Muscle of arm (tissue), 1 donor: ENCODE measurements at regions not wholly inside any gene's neighbourhood (a gene's known extent, or its start where the extent isn't known, plus 50 kb on each side); places are given as distances from the start of the nearest gene placed in this dataset.

ENCODE experiments used
- DNase-seq: peaks from one replicate; pipeline ENCODE4 v3.0.0-alpha.2; 2013

- no peak for DNase-seq
Measured at GRCh38 chr13:27673911-27674310, 52.2 kb downstream of the POLR1D start.

GRCh38 chr13:27678306-27679040, 56.8 kb downstream of the POLR1D start:
- no peak for DNase-seq

- no peak for DNase-seq
Measured at GRCh38 chr13:27679396-27679795, 57.7 kb downstream of the POLR1D start.

GRCh38 chr13:27679896-27680295, 58.2 kb downstream of the POLR1D start:
- DNase-seq: no peak

GRCh38 chr13:27680465-27680864, 58.8 kb downstream of the POLR1D start:
- DNase-seq: no peak

GRCh38 chr13:27691207-27691606, 69.5 kb downstream of the POLR1D start:
- no peak for DNase-seq

- no peak for DNase-seq
Measured at GRCh38 chr13:27696731-27697130, 75.0 kb downstream of the POLR1D start.

GRCh38 chr13:27699952-27700351, 78.3 kb downstream of the POLR1D start:
- no peak for DNase-seq

GRCh38 chr13:27704681-27705080, 83.0 kb downstream of the POLR1D start:
- no peak for DNase-seq

- no peak for DNase-seq
Measured at GRCh38 chr13:27708325-27708724, 84.0 kb upstream of the GSX1 start.

- DNase-seq: no peak
Measured at GRCh38 chr13:27709779-27710178, 82.5 kb upstream of the GSX1 start.

- DNase-seq: no peak
Measured at GRCh38 chr13:27712421-27712820, 79.9 kb upstream of the GSX1 start.

- no peak for DNase-seq
Measured at GRCh38 chr13:27713767-27714166, 78.5 kb upstream of the GSX1 start.

- no peak for DNase-seq
Measured at GRCh38 chr13:27721681-27722080, 70.6 kb upstream of the GSX1 start.

GRCh38 chr13:27728271-27728670, 64.0 kb upstream of the GSX1 start:
- peak; percentile 9 for DNase-seq

GRCh38 chr13:27730191-27730590, 62.1 kb upstream of the GSX1 start:
- no peak for DNase-seq
